Muscle of arm (tissue), 1 donor: ENCODE measurements at regions not wholly inside any gene's neighbourhood (a gene's known extent, or its start where the extent isn't known, plus 50 kb on each side); places are given as distances from the start of the nearest gene placed in this dataset.

Source experiments
- DNase-seq: peaks from one replicate; pipeline ENCODE4 v3.0.0-alpha.2; 2013

DNA sequence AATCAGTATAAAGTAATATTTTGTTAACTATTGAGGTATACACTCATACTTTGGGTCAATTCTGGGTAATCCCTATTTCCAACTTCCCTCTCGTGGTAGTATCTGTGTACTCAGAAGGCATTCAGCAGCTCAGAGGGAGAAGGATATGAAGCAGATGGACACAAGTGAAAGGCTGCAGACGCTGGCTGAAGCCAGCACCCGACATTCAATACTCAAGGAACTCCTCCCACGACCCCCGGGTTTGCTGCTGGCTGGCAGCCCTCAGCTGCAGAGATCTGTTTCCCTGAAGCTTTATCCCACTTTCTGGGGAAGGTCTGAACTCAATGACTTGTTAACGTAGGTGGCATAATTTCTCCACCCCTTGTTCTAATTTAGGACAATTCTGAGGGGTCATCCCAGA, 847.3 kb upstream of the SOX11 start:
- DNase-seq = no peak

DNA sequence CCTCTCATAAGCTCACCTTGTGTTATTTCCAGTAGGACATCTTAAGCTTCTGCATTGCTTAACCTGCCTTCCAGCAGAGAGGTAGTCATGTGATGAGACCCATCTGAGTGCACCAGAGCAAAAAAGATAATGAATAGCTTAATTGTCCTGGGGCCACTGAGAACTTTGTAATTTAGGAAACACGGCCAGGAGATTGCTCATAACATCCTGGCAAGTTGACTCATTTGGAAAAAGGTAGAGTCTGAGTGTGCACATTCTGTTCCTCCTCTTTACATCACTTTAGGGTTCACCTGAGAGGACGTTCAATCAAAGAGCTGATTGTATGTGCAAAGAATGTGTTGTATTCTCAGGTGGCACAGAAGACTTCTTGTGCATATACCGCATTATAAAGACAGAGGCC, 830.2 kb upstream of the SOX11 start:
- no peak for DNase-seq

DNA sequence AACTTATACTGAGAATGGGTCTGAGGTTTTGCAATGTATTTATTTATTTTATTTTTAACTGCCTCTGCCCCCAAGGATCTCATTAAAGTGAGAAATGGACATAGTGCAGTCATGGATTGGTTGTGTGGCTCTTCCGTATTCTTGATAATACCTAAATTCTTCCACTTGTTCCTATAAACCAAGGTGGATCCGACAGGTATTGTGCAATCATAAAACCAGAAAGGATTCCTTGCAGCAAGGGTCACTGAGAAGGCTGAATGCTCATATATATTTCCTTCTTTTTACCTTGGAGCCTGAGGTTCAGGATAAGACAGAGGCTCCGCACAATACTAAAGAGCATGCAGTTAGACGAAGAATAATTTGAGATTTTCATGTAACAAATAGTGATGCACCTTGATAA, 826.0 kb upstream of the SOX11 start:
- no peak for DNase-seq

DNA sequence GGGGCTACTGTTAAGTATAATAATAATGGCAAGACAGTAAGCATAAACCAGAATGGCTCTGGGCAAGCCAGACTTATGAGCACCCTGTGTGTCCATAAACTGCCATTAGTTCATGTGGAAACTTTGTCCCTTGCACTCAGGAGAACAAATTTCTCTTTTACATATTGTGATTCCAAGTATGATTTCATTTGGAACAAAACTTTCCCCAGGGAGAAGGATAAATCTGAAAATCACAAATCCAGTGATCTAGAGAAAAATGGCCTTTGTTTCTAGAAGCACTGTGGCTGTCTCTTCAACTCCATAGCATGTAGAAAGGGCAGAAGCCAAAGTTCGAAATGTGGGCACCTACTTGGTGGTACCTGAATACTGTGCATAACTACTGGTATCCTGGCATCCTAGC, 823.7 kb upstream of the SOX11 start:
- no peak for DNase-seq

DNA sequence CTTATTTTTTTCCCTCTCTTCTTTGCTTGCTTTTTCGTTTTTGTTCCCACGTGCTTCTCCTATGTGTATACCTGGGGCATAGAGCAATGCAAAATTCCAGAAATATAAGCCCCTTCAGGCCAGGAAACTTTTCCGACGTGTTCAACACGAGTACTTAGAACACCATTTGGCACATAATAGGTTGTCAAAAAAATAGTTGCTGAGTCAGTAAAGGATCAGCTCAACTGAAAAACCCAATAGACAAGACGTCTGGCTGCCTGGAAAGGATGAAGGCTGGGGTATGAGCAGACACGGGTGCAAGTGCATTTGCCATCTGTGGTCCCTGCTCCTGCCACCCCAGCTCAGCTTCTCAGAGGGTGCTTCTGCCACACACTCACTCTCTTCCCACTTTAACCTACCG, 823.0 kb upstream of the SOX11 start:
- DNase-seq = no peak

DNA sequence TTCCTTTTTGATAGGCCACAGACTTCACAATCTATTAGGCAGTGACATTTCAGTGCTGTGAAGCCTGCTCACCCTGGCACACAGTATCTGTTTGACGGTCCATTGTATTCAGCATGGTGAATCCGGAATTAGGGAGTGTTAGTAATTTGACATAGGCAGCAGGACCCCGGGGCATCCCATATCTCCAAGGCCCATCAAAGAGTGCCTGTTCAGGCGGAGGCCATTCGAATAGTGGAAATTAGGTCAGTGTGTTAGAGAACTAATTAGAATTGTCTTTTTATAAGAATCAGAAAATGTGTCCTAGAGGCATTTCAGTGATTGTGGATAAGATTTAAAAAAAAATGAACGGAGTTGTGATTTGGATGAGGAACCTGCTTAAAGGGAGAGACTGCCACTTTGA, 818.8 kb upstream of the SOX11 start:
- no peak for DNase-seq

DNA sequence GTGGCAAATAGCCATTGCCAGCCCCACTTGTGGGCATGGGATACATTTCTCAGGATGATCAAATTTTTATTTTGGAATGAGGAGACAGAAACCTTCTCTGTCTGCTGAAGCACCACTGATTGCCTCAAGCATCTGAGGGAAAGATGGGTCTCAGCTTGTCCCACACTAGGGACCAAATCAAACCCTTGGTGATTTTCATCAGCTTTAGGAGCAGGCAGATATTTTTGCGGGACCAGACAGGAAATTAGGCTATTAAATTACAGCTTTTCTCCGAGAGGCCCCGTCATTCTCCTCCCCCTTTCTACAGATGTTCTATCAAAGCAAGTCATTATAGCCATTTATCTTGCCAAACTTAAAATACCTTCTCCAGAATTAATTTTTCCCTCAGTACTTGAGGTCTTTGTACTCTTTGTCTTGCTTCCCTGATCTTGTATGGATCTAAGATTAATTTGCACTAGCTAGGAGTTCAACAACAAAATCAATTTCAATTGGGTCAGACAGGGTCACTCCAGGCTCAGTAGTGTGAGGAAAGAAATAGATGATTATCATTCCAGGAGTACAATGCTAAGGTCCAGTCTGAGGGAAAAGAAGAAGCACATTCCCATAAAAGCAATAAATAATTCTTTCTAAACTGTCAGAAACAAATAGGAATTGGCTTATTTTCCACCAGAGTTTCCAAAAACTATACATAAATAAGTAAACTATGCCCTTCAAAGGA, 818.1 kb upstream of the SOX11 start:
- no peak for DNase-seq

DNA sequence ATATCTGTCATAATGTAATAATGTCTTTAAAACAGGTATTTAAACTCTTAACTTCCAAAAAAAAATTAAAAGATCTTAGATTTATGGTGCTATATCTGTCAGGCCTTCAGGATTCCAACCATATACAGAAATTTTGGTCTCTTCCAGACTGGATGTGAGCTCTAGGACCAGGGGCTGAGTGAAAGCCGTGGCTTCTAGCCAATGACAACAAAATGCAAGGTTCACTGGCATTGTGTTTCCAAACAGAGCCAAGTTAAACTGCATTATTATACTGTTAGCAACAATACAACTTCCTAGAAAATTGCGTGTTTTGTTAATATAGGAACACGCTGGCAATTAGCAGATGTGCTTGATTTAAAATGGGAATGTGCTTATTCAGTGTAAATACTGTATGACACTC, 809.8 kb upstream of the SOX11 start:
- DNase-seq = no peak

DNA sequence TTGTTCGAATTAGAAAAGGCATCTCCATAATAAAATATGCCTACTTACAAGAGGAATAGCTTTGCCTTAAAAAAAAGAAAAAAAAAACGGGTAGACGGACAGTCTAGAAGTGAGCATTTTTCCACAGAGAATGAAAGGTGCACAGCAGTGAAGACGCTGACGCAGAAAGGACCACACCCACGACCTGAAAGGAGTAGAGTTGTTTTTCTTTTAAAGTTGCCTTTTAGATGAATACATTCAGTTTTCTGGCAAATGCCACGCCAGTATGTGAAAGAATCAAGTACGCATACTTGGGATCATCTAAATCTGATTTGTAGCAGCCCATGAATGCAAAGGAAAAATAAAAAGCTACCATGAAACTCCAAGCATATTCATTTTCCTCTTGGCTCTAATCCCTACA, 809.2 kb upstream of the SOX11 start:
- DNase-seq = no peak

DNA sequence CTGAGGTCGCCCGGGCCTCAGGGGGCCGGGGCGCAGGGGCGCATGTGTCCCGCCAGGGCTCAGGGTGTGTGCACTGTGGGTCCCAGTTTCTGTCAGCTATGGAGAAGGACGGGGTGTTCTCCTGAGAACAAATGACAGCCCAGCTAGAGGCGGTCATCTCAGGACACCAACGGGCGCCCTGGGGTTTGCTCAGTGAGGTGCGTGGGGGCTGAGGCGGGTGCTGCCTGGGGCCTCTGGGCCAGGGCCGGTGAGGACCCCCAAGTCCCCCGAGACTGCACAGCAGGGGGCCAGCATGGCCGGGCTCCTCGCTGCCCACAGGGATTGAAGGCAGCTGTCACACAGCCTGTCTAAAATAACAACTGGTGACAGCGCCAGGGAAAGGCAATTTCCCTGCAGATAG, 808.8 kb upstream of the SOX11 start:
- DNase-seq = no peak

DNA sequence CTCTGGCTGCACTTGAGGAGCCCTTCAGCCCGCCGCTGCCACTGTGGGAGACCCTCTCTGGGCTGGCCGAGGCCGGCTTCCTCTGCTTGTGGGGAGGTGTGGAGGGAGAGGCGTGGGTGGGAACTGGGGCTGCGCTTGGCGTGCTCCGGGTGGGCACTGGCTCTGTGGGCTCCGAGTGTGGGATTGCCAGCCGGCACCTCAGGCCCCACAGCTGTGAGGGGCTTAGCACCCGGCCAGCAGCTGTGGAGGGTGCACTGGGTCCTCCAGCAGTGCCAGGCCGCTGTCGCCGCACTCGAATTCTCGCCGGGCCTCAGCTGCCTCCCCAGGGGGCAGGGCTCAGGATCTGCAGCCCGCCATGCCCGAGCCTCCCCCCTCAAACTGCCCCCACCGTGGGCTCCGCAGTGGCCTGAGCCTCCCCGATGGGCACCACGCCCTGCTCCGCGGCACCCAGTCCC, 808.0 kb upstream of the SOX11 start:
- DNase-seq = no peak

DNA sequence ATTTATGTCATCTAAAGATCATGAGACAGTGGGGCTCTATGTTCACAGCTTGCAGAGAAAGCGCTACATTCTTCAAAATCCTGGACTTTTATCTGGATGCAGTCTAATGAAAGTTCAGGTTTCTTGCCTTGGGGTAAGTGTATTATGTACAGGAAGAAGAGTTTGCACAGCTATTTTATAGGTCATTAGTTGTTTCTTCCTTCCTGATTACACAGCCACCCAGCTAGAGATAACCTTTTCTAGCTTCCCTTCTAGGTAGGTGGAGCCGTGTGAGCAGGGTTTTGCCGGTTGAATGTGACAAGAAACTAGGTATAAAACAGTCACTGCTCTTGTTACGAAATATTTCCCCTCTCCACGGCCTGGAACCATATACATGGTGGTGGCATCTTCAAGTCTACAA, 800.8 kb upstream of the SOX11 start:
- no peak for DNase-seq

DNA sequence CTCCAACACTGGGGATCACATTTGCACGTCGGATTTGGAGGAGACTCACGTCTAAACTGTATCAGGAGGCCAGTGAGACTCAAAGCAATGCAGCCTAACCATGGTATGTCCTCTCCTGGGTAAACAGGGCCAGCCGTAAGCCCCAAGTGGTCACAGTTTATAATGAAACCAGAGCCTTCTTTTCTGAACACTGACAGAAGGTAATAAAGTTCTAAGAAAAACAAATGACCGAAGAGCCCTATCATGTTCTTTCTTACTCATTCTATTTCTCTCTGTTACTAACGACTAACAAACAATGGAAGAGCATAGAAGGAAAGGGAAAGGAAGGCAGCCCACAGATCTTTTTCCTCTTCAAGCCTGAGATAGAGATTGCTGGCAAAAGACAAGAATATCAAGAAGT, 796.8 kb upstream of the SOX11 start:
- no peak for DNase-seq

DNA sequence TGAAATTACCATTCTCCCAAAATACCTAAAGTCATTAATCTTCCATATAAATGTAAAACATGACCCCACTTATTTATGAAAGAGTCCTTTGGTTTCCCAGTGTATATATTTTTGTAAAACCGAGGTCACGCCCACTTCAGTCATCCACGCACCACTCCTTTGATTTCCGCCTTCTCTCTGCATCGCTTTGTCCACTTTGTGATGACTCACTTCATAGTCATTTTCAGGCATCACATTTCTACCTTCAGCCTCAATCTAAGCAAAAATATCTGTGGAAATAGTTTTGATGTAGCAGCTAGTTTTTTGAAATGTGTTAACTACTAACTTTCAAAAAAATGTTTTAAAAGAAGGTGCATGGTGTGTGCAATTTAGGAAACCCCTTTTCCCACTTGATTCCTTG, 793.5 kb upstream of the SOX11 start:
- no peak for DNase-seq

DNA sequence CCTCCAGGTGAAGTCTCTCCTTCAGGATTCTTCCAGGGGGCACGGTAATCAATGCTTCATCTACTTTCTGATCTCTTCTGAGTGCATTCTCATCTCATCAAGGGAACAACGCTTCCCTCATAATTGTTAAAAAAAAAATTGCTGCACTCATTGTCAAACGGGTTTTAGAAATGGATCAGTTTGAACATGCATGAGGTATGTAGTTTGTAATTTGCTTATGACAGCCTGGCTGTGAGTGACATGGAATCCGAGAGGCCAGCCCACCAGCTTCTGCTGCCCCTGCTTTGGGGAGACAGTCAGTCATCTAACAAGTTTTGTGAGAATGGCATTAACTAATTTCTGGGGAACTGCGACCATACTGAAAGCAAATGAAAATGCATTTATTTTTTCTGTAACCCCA, 791.9 kb upstream of the SOX11 start:
- DNase-seq = no peak

DNA sequence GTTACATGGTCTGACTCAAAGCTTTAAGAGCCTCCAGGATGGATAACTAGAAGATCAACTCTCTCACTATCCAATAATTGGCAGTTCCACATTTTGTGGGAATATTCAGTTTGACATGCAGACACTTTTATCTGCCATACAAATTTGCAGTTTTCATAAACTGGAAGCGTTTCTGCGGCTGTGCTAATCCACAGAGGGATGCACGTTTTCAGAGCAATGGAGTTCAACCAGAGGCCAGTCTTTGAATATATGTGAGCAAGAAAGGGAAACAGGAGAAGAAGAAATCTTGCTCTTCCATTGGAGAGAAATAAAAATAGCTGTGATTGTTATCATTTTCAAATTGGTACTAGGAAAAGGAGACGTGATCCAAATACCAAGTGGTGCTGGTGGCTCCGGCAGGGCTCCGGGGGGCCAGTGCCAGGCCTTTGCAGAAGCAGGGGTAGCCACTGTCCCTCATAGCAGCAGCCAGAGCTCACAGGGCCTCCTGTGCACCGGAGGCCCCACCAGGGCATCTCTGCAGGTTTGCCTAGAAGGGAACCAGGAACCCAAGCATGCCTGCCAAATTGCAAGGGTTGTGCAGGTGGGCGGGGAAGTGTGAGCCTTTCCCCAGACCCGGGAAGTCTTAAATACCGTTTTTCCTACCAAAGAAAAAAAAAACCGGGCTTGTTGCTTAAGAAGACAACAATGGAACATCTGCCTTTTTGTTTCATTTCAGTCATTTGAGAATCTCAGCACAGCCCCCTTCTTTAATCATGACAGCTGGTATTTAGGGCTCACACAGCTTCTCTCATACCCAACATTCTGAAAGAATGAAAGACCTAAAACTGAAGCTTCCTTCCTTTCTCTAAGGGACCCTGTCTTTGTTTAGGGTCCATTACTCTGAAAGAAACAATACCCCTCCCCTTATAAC, 791.1 kb upstream of the SOX11 start:
- no peak for DNase-seq

DNA sequence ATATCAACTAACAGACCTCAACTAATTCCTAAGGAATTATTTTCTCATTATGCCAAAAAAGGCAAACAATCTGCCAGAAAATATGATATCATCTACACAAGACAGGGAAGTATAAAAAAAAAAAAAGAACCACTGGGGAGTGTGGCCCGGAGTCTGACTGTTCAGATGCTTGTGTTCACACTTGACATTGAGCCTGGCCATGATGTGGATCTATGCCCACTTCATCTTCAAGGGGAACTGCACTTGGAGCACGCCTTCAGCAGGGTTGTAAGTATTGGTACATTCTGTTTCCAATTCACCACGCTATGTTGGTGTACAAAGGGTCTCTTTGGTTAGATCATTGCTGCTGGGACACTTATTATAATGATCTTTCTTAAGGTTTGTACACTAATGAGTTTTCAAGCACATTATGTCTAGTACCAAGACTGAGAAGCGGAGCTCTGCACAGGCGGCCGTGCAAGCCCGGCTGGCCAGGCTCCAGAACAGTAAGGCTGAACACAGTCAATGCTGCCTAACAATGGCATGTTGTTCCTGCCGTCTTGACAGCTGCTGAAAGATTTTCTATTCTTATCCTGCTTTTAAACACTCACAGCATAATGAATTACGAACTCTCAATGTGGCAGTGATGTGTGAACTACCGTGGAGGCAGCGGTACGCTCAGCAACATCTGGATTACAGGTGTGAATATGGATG, 788.4 kb upstream of the SOX11 start:
- DNase-seq = no peak

DNA sequence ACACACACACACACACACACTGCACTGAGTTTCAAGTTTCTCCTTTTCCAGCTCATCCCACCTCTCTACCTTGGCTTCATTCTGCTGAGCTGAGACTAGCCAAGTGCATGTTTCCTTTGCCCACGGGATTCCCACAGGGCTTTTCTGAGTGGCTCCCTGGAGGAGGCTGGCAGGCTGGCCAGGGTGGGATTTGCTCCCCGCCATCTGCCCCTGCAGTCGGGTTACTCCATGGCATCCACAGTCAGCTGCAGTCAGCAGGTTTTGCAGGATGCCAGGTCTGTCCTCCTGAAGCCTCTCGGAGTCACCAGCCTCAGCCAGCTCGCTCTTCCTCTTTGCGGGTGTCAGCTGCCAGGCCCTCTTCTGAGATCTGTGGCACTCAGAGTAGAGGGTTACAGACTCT, 783.7 kb upstream of the SOX11 start:
- no peak for DNase-seq

DNA sequence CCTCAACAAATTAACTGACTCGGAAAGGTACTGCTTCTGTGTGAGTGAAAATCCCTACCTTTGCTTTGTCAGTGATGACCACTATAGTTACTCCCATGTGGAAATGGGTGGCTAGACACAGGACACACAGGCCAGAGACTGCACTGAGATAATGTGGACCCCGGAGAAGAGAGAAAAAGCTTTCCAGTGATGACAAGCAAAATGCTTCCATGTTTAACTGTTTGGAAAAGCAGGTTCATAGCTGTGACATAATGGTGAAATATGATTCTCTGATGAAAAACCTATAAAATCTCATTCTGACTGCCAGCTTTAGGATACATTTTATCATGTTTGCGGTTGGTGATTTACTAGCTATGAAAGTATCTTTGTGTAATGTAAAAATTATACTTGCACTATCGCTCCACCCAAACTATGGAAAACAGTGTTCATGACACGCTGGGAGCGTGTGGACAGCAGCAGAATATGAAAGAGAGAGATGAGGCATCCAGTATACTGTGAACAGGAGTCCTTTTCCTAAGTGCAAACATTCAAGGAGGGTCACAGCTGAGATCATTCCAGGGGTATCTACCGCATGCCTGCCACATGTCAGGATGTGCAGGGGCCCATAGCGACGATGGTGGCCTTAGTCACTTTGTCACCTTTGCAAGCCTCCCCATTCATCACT, 782.7 kb upstream of the SOX11 start:
- no peak for DNase-seq

DNA sequence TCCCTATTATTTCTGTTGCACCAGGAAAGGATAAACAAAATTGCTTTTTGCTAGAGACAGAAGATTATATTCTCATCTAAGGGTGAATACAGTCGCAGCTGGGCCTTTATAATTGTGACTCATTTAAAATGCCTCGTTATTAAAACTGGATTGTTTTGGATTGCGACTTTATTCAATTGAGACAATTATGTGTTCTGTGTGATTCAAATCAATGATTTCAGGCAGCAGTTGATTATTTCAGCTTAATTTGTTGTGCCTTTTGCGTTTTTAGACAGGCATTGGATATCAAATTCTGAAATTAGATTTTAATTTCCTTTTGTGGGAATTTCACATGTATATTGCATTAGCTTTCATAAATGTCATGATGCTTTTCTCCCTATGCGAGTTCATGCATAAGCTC, 778.1 kb upstream of the SOX11 start:
- DNase-seq = no peak

DNA sequence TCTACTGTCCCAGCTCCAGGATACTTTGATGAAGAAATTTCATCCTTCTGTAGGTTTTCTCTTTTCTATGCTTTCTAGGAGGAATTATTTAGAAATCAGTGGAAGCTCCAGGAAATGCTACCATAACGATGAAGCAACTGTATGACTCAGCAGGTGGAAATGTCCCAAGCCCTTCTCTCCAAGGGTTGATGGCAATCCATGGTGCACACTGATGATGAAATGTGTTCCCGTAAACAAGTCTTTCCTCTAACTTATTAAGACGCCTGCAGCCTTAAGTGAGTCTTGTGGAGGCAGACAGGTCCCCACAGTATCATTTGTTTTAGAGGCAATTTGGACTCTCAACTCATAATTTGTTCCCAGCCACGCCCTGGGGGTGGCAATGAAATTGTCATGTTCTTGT, 777.6 kb upstream of the SOX11 start:
- DNase-seq = no peak

DNA sequence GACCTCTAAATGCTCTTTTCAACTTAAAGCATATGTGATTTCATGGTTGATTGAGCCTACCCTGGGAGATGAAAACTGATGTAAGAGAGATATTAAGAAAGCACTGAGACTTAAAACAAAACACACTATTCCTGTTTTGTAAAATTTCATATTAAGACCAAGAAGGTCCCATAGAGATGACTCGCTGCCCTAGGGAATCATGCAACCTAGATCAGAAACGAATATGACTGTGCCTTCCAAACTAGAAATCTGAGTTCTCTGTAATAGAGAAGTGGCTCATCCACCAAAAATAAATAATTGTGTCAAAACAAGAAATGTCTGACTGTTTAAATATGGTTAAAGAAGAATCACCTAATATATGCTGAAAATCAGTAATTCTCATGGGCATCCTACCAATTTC, 776.8 kb upstream of the SOX11 start:
- DNase-seq = no peak
